ENCODE measurements at regions not wholly inside any gene's neighbourhood (a gene's known extent, or its start where the extent isn't known, plus 50 kb on each side); places are given as distances from the start of the nearest gene placed in this dataset.

DNA sequence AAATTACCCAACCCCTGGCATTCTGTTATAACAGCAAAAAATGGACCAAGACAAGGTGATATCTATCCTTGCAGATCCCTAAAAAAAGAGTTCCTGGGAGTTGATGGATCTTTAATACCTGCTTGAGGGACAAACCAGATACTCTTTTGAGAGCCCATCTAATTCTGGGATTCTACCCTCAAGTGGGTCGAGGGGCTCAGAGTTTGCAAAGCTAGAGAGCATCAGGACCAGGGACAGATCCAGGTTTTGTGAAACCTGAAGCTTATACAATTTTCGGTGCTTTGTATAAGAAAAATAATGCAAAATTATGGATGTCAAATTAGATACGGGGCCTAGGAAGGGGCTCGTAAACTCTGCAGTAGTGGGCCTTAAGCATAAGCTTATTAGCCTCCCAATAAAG lies 130.5 kb upstream of the CRHR1 start:
- no peaks in the 10 kb centered on the region for H3K9me2 ChIP-seq (replicated peaks; ENCODE audit: low read depth, low read length)
- H3K9me3 ChIP-seq (ENCODE audit: insufficient read depth, low read depth, low read length), result no peaks in the 10 kb centered on the region
- no peaks in the 10 kb centered on the region for H3K36me3 ChIP-seq (ENCODE audit: insufficient read depth, low read length)
- no peak overlapping the region for H2AFZ ChIP-seq (ENCODE audit: low read length)
- no peaks in the 10 kb centered on the region for H3F3A ChIP-seq (ENCODE audit: low read depth)
- no peaks in the 10 kb centered on the region for H3K79me2 ChIP-seq (ENCODE audit: insufficient read depth, low read length)
- H3K4me2 ChIP-seq (ENCODE audit: low read depth, low read length, poor library complexity, severe bottlenecking), result no peak overlapping the region
- TF ChIP-seq EZH2phosphoT487 (IDR thresholded peaks at IDR 0.05; ENCODE audit: borderline replicate concordance), result no peak
- TF ChIP-seq, protein P1, sequence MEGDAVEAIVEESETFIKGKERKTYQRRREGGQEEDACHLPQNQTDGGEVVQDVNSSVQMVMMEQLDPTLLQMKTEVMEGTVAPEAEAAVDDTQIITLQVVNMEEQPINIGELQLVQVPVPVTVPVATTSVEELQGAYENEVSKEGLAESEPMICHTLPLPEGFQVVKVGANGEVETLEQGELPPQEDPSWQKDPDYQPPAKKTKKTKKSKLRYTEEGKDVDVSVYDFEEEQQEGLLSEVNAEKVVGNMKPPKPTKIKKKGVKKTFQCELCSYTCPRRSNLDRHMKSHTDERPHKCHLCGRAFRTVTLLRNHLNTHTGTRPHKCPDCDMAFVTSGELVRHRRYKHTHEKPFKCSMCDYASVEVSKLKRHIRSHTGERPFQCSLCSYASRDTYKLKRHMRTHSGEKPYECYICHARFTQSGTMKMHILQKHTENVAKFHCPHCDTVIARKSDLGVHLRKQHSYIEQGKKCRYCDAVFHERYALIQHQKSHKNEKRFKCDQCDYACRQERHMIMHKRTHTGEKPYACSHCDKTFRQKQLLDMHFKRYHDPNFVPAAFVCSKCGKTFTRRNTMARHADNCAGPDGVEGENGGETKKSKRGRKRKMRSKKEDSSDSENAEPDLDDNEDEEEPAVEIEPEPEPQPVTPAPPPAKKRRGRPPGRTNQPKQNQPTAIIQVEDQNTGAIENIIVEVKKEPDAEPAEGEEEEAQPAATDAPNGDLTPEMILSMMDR (conservative IDR thresholded peaks at IDR 0.05; ENCODE audit: low read length), result no peak
- no peaks in the 10 kb centered on the region for H3K4me1 ChIP-seq (ENCODE audit: insufficient read depth, low read length, poor library complexity, severe bottlenecking)
- no peak overlapping the region for H3K4me3 ChIP-seq (ENCODE audit: low read length, poor library complexity, severe bottlenecking)
- H3K9ac ChIP-seq (ENCODE audit: low read depth, low read length, poor library complexity, severe bottlenecking), result no peak overlapping the region
- H4K20me1 ChIP-seq (ENCODE audit: insufficient read depth, low read length, poor library complexity, severe bottlenecking), result no peaks in the 10 kb centered on the region
- H3K27me3 ChIP-seq (ENCODE audit: insufficient read depth, low read length, poor library complexity, severe bottlenecking), result no peaks in the 10 kb centered on the region

DNA sequence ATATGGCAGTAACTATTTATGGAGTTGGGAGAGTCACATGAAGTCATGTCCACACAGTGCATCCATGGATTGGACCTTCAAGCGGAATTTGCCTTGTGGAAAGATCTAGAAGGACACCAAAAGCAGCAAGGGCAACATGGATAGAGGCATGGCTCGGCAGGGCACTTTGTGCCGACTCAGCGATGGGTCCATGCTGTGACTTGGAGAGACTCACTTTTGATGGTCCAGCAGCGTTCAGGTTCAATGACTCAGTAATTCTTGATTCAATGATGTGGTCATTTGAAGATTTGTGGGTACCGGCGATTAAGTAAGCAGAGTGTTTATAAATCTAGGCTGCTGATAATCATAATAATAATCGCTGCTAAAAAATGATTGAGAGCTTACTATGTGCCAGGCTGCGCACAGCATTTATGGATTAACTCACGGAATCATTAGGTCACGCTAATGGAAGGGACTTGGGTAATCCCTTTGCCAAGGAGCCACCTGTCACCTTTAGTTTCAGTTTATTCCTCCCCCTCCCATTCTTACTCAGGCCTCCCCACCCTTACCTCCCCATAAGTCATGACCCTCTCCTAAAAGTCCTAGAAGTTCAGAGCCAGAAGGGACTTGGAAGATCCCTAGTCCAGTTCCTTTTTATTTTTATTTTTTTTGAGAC lies 127.5 kb upstream of the CRHR1 start:
- Histone ChIP-seq H4K20me1 (ENCODE audit: insufficient read depth, low read length, poor library complexity, severe bottlenecking) (no peaks in the 10 kb centered on the region), H3K4me3 (ENCODE audit: low read length, poor library complexity, severe bottlenecking) (no peak overlapping the region), H3F3A (ENCODE audit: low read depth) (no peaks in the 10 kb centered on the region), H3K9me2 (replicated peaks; ENCODE audit: low read depth, low read length) (no peaks in the 10 kb centered on the region), H3K9me3 (ENCODE audit: insufficient read depth, low read depth, low read length) (no peaks in the 10 kb centered on the region), H3K4me2 (ENCODE audit: low read depth, low read length, poor library complexity, severe bottlenecking) (no peak overlapping the region), H3K9ac (ENCODE audit: low read depth, low read length, poor library complexity, severe bottlenecking) (no peak overlapping the region), H2AFZ (ENCODE audit: low read length) (no peak overlapping the region), H3K79me2 (ENCODE audit: insufficient read depth, low read length) (no peaks in the 10 kb centered on the region), H3K27me3 (ENCODE audit: insufficient read depth, low read length, poor library complexity, severe bottlenecking) (no peaks in the 10 kb centered on the region), H3K4me1 (ENCODE audit: insufficient read depth, low read length, poor library complexity, severe bottlenecking) (no peaks in the 10 kb centered on the region), H3K36me3 (ENCODE audit: insufficient read depth, low read length) (no peaks in the 10 kb centered on the region)
- no peak for TF ChIP-seq EZH2phosphoT487 (IDR thresholded peaks at IDR 0.05; ENCODE audit: borderline replicate concordance)
- TF ChIP-seq, protein P1 (conservative IDR thresholded peaks at IDR 0.05; ENCODE audit: low read length), result no peak

DNA sequence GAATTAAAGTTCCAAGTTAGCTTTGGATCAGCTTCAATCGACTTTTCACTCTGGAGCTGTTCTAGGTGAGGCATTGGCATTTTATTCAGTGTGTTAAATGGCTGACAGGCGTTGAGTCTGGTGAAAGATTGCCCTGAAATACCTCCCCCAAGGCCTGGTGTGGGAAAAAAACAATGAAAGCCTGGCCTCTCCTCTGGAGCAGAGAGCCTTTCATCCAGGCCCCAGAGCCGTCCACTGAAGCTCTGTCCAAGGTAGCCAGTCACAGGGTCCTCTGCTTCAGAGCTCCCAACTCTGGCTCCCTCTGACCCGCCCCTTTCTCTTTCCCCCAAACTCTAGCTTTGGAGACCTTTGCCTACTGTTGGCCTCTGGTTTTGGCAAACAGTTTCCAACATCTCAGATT lies 123.6 kb upstream of the CRHR1 start:
- Histone ChIP-seq H3K9ac (ENCODE audit: low read depth, low read length, poor library complexity, severe bottlenecking) (no peak overlapping the region), H3K9me2 (replicated peaks; ENCODE audit: low read depth, low read length) (no peaks in the 10 kb centered on the region), H3K36me3 (ENCODE audit: insufficient read depth, low read length) (no peaks in the 10 kb centered on the region), H4K20me1 (ENCODE audit: insufficient read depth, low read length, poor library complexity, severe bottlenecking) (no peaks in the 10 kb centered on the region), H3K79me2 (ENCODE audit: insufficient read depth, low read length) (no peaks in the 10 kb centered on the region), H3K4me3 (ENCODE audit: low read length, poor library complexity, severe bottlenecking) (no peak overlapping the region), H3K4me2 (ENCODE audit: low read depth, low read length, poor library complexity, severe bottlenecking) (no peak overlapping the region), H3F3A (ENCODE audit: low read depth) (no peaks in the 10 kb centered on the region), H3K27me3 (ENCODE audit: insufficient read depth, low read length, poor library complexity, severe bottlenecking) (no peaks in the 10 kb centered on the region), H3K9me3 (ENCODE audit: insufficient read depth, low read depth, low read length) (no peaks in the 10 kb centered on the region), H2AFZ (ENCODE audit: low read length) (no peak overlapping the region), H3K4me1 (ENCODE audit: insufficient read depth, low read length, poor library complexity, severe bottlenecking) (peaks cover 18% of the 10 kb centered on the region)
- no peak for TF ChIP-seq EZH2phosphoT487 (IDR thresholded peaks at IDR 0.05; ENCODE audit: borderline replicate concordance)
- TF ChIP-seq, protein P1 (conservative IDR thresholded peaks at IDR 0.05; ENCODE audit: low read length), result no peak

All from Loucy (cell line).